Activated T-cell treated with anti-CD3 and anti-CD28 coated beads for 1 hour (primary cell): ENCODE measurements at regions not wholly inside any gene's neighbourhood (a gene's known extent, or its start where the extent isn't known, plus 50 kb on each side); places are given as distances from the start of the nearest gene placed in this dataset.

Experiments
- DNase-seq: peaks from one replicate; pipeline ENCODE4 v3.0.0-alpha.2; 2020; ENCODE audit warnings: low read depth

DNA sequence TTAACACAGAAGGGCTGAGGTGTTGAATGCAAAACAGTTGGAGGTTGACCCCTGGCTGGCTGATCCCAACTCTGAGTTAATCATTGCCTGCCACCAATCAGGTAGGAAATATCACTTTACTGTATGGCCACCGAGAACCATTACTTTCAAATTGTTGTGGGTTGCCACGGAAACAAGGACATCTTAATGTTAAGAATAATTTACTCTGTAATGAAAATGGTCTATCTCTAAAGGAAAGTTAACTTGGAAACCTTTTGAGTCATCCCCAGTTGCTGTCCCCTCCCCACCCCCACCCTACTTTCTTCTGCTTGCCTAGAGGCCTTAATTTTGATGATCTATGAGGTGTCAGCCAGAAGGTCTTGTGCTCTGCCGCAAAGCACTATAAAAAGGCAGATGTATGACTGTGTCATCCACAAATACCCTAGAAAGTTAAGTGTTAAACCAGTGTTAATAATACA, 78.7 kb upstream of the SNRK start:
- no peak for DNase-seq

DNA sequence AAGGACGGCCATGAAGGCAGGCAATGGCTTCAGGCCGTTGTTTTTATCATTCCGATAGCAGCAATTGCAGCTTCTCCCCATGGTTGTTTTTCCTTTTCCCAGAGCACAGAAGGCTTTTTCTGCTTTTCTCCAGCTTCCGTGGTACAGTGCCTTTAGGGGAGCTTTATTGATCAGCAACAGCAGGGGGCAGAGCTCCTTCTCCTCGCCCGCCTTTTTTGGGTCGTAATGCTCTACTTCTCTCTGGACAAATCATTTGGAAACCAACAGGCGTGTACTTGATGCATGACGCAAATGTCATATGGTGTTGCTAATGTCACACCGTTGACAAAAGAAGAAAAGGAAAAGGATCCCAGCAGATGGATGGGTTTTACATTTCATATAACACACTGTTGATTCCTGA, 79.7 kb upstream of the SNRK start:
- no peak for DNase-seq

GRCh38 chr3:43206105-43206504, 80.2 kb upstream of the SNRK start:
- no peak for DNase-seq

DNA sequence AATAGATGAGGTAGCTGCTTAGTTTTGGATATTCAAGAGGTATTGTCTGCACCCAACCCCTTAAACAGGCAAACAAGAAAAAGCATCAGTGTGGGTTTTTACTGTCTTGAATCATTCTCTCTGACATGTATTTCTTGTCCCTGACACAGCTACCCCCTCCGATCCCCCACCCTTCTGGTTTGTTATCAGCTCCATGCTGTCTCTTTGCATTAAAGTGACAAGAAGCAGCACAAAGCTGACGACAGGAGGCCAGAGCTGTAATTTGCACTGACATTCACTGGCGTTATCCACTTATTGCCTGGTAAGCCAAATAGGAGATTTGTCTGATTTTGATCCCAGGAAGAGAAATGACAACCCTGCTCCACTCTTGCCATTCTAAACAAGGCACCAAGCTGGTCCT, 83.3 kb upstream of the SNRK start:
- DNase-seq = no peak

- no peak for DNase-seq
These were observed 84.8 kb upstream of the SNRK start for GRCh38 chr3:43201581-43201980.

- DNase-seq = no peak
These were observed 86.6 kb upstream of the SNRK start for GRCh38 chr3:43199645-43200306.

- no peak for DNase-seq
These were observed 87.3 kb upstream of the SNRK start for GRCh38 chr3:43198791-43199644.

- no peak for DNase-seq
These were observed 88.0 kb upstream of the SNRK start for GRCh38 chr3:43198301-43198700.

GRCh38 chr3:43197181-43197580, 89.2 kb upstream of the SNRK start:
- no peak for DNase-seq

- DNase-seq = no peak
These were observed 89.6 kb upstream of the SNRK start for GRCh38 chr3:43196721-43197120.

DNA sequence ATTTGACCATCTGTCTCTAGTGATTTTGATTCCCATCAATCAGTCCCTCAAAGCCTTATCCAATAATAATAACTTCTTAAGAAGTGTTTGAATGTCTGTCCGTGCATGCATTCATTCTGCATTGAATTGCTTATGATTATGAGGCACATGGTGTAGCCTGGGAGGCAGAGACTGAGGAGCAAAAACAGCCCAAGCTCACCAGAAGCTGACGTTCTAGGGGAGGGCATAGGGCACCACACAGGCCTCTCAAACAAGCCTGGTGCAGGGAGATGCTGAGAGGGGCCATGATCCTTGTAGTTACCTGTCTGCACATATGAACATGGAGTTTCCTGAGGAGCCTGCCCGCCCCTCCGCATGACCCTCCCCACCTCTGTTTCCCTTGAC, 89.2 kb upstream of the POMGNT2 start:
- DNase-seq = no peak

DNA sequence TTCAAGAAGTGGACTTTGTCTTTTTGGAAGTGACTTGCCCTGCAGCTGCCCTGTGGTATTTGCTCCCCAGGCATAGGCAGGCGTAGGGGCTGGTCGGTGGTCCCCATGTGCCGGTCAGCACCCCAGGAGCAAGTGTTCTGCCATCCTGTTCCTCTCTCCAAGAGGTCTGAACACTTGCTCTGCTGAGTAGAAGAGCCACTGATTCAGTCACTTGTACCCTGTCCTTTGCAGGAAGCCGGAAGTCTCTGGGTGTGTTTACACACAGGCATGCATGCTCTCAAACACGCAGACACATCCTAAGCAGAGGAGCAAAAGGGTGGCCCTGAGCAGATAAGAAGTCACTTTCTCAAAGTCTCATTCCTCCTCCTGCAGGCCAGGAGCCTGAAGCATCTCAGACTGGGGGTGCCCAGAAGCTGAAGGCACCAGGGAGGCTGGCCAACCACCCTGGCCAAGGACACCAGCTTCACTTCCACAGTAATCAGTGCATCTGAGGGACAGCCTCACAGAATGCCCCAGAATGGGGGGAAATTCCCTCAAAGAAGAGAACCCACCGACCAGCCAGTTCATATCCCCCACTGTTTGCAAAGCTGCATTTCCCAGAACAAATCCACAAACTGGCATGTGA, 88.7 kb upstream of the POMGNT2 start:
- peak; percentile 18 for DNase-seq

DNA sequence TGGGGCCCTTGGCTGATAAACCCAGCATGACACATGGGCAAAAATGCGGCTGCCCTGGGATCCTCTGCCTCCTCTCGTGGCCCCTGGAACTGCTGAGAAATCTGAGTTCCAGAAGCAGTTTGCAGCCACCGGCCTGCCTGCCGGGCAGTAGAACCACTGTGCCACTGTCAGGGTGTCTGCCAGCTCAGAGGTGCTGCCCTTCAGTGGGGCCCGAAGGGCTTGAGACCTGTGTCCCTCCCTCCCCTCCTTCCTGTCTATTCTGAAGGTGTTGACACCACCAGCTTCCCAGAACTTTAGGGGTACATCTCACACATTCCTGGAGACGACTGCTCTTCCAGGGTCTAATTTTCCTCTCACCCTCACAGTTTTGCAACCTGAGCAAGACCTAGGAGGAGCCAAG, 88.2 kb upstream of the POMGNT2 start:
- no peak for DNase-seq

DNA sequence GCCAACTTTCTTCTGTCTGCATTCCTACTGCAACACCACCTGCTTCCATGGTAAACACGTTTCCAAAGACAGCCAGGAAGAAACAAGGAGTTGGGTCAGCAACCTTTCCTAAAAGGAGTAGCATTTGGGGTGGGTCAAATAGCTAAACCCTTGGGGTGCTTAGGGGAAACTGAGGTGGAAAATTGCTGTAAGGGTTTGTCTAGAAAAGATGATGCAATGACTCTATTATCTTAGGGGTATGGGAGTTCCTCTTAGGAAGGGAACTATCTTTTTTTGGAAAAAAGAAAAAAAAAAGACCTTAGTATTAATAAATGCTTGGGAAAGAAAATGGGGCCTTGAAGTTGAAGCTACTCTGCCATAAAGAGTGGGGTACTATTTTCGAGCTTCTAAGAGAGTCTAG, 86.1 kb upstream of the POMGNT2 start:
- DNase-seq = no peak

DNA sequence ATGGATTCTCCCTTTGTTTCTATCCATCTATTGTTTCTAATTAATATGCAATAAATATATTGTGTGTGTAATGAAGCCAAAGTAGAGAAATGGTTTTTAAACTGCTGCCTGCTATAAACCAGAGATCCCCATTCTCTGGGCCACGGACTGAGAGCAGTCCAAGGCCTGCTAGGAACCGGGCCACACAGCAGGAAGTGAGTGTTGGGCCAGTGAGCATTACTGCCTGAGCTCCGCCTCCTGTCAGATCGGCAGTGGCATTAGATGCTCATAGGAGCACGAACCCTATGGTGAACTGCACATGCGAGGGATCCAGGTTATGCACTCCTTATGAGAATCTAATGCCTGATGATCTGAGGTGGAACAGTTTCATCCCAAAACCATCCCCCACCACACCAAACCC, 85.2 kb upstream of the POMGNT2 start:
- DNase-seq = no peak

GRCh38 chr3:43190670-43191069, 84.8 kb upstream of the POMGNT2 start:
- no peak for DNase-seq

DNA sequence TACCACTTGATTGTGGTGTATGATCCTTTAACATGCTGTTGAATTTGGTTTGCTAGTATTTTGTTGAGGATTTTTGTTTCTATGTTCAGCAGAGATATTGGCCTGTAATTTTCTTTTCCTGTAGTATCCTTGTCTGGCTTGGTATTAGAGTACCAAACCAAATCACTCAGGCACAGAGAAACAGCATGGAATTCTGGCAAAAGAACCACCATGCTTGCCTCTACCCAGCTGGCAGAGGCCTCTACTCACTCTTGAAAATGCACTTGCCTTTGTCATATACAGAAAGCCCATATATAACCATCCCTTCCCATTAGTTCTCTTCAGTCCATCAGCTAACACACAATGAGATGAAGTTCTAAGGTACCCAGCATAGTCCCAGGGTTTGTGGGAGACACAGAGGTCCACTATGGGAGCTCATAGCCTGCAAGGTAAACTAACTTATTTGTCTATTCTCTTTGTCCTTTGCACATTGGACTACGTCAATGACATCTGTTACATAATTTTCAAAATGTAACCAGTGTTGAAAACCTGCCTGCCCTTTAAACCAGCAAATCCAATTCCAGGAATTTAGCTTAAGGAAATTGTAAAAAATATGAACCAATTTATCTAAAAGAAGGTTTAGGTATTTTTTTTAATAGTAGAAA, 82.1 kb upstream of the POMGNT2 start:
- DNase-seq = no peak

GRCh38 chr3:43185983-43186314, 80.1 kb upstream of the POMGNT2 start:
- no peak for DNase-seq

DNA sequence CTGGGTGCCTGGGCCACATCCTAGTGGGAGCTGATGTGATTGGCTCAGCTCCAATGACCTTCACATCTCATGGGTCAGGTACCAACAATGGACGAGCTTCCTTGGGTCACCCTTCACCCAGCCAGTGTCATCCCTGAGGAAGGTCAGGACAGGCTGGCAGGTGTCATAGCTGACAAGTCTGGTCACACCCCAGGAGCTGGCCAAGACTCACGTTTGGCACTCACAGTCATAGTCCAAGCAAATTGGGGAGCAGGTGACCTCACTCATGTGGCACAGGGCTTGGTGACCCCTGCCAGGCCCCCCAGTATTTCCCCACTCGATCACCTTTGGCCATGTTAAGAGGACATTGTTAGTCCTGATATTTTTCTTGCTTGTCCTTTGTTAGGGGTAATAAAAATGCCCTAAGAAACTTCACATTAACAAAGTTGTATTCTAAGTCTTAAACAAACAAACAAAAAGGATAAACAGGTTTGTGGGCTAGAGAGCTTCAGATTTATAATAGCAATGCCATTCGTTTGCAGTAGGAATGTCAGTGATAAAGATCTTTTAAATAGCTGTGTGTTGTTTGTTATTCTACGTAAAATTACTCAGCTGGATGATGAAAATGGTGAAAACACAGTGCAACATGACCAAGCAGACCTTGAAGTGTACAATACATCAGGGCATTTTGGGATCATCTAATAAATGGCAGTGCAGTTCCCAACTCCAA, 79.5 kb upstream of the POMGNT2 start:
- no peak for DNase-seq

GRCh38 chr3:43183456-43183855, 77.6 kb upstream of the POMGNT2 start:
- no peak for DNase-seq

DNA sequence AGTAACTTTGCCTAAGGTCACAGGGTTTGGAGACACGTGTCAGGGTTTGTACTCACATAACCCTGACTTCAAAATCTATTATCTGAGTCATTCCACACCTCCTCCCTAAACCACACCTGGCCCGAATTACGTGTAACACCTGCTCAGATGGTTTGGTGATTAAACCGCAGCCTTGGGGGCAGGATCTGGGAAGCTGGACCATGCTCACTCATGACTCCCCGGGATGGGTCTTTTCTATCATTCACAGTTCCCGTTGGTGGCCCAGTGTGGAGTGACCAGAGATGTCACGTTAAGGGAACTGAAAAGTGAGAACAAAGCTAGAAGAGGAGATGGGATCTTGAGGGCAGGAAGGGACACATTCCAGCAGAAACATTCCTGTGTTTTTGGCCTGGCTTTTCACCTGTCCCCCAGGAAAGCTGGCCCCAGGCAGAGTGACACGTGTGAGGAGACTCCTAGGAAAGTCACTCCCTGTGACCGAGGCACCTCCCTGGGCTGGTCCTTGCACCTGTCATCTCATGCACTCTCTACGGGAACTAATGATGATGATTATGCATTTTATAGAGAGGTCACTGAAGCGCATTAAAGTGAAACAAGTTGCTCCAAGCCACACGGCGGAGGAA, 75.4 kb upstream of the POMGNT2 start:
- DNase-seq = no peak

DNA sequence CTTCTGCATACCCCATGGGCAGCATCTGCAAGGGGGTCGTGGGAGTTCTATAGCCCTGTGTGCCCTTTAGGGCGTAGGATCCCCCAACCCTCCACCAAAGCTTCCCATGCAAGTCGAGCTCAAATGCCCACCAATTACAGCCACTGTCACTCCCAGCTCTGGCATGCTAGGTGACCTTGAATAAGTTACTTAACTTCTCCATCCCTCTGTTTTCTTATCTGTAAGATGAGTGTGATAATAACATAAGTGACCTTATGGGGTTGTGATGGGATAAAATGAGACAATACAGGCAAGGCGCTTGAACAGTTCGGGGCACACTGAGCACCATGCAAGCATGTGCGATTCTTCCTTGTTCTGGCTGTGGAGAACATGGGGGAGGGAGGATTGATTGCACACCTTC, 74.8 kb upstream of the POMGNT2 start:
- DNase-seq = no peak
